OCI-LY3 (cell line): ENCODE measurements at regions not wholly inside any gene's neighbourhood (a gene's known extent, or its start where the extent isn't known, plus 50 kb on each side); places are given as distances from the start of the nearest gene placed in this dataset.

ENCODE experiments used
- EZH2phosphoT487 ChIP-seq: fragments of 200-600 bp; shearing (Covaris generic); IDR thresholded peaks from 2 replicates; pipeline ENCODE4 v1.6.1; 2018; ENCODE audit warnings: antibody characterized with exemption, mixed run types, low read depth
- TF ChIP-seq, protein P1 (sequence below): fragments of 200-600, 300-600 bp; sonication (generic); IDR thresholded peaks from 2 replicates; pipeline ENCODE4 v1.5.1; 2014; ENCODE audit warnings: antibody characterized with exemption, low read length, low read depth

DNA sequence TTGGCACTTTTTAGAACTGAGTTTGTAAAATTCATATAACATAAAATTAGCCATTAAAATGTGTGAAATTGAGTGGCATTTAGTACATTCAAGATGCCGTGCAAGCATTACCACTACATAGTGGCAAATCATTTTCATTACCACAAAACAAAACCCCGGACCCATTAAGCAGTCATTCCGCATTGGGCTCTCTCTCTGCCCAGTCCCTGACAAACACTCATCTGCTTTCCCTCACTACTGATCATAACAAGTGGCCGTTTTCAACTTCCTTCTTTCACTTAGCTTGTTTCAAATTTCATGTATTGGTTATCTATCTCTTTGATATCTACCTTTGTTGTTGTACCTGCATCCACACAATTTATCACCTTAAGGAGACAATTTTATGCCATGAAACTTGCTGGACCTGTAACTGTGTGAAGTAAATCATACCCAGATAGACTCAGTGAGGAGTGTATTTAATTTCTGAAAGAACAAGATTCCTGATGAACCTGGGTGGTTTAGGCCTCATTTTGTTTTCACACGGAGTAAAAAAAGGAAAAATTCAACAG lies 202.1 kb downstream of the OR13H1 start:
- TF ChIP-seq, protein P1, sequence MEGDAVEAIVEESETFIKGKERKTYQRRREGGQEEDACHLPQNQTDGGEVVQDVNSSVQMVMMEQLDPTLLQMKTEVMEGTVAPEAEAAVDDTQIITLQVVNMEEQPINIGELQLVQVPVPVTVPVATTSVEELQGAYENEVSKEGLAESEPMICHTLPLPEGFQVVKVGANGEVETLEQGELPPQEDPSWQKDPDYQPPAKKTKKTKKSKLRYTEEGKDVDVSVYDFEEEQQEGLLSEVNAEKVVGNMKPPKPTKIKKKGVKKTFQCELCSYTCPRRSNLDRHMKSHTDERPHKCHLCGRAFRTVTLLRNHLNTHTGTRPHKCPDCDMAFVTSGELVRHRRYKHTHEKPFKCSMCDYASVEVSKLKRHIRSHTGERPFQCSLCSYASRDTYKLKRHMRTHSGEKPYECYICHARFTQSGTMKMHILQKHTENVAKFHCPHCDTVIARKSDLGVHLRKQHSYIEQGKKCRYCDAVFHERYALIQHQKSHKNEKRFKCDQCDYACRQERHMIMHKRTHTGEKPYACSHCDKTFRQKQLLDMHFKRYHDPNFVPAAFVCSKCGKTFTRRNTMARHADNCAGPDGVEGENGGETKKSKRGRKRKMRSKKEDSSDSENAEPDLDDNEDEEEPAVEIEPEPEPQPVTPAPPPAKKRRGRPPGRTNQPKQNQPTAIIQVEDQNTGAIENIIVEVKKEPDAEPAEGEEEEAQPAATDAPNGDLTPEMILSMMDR: no peak
- TF ChIP-seq EZH2phosphoT487: no peak
